HG03457 (cell line): ENCODE measurements at regions not wholly inside any gene's neighbourhood (a gene's known extent, or its start where the extent isn't known, plus 50 kb on each side); places are given as distances from the start of the nearest gene placed in this dataset.
A peak's percentile ranks its signal among the peaks of the same experiment; 100 is the strongest.

Source experiments
- ATAC-seq: cut with Tn5 transposase; IDR thresholded peaks from one replicate; pipeline ENCODE4 v1.9.1; 2021; ENCODE audit warnings: moderate number of reproducible peaks; ENCODE audit not compliant: unreplicated experiment

GRCh38 chr11:127470306-127470884 is 469.8 kb upstream of the KIRREL3 start:
- ATAC-seq = peak; percentile 93

GRCh38 chr11:127464325-127464724 is 463.8 kb upstream of the KIRREL3 start:
- ATAC-seq = no peak

GRCh38 chr11:127462065-127462344 is 461.4 kb upstream of the KIRREL3 start:
- ATAC-seq = no peak

GRCh38 chr11:127461241-127462064 is 460.9 kb upstream of the KIRREL3 start:
- ATAC-seq = no peak

GRCh38 chr11:127458561-127458960 is 458.0 kb upstream of the KIRREL3 start:
- no peak for ATAC-seq

GRCh38 chr11:127454856-127455255 is 454.3 kb upstream of the KIRREL3 start:
- no peak for ATAC-seq

GRCh38 chr11:127452533-127452932 is 452.0 kb upstream of the KIRREL3 start:
- ATAC-seq = no peak

- no peak for ATAC-seq
Observed at GRCh38 chr11:127451861-127452260, 451.3 kb upstream of the KIRREL3 start.

- no peak for ATAC-seq
Observed at GRCh38 chr11:127448101-127448500, 447.5 kb upstream of the KIRREL3 start.

GRCh38 chr11:127445476-127445875 is 444.9 kb upstream of the KIRREL3 start:
- no peak for ATAC-seq

GRCh38 chr11:127443297-127443696 is 442.7 kb upstream of the KIRREL3 start:
- no peak for ATAC-seq

GRCh38 chr11:127440616-127441015 is 440.0 kb upstream of the KIRREL3 start:
- no peak for ATAC-seq

GRCh38 chr11:127425281-127425680 is 424.7 kb upstream of the KIRREL3 start:
- no peak for ATAC-seq

GRCh38 chr11:127424661-127425060 is 424.1 kb upstream of the KIRREL3 start:
- ATAC-seq = no peak

GRCh38 chr11:127420139-127420538 is 419.6 kb upstream of the KIRREL3 start:
- ATAC-seq = no peak

- no peak for ATAC-seq
Observed at GRCh38 chr11:127412722-127413380, 412.3 kb upstream of the KIRREL3 start.

GRCh38 chr11:127412234-127412633 is 411.7 kb upstream of the KIRREL3 start:
- no peak for ATAC-seq

GRCh38 chr11:127411283-127411682 is 410.7 kb upstream of the KIRREL3 start:
- ATAC-seq = no peak

GRCh38 chr11:127395034-127395433 is 394.5 kb upstream of the KIRREL3 start:
- no peak for ATAC-seq

- ATAC-seq = no peak
Observed at GRCh38 chr11:127393460-127393997, 393.0 kb upstream of the KIRREL3 start.

GRCh38 chr11:127392575-127392974 is 392.0 kb upstream of the KIRREL3 start:
- no peak for ATAC-seq

- no peak for ATAC-seq
Observed at GRCh38 chr11:127390465-127390864, 389.9 kb upstream of the KIRREL3 start.
